Endothelial cell of umbilical vein (primary cell): ENCODE measurements at regions not wholly inside any gene's neighbourhood (a gene's known extent, or its start where the extent isn't known, plus 50 kb on each side); places are given as distances from the start of the nearest gene placed in this dataset.

Experiments used
- BruUV-seq: library from RNA; stranded (reverse); fragments of 400-500 nt; replicated peaks from 2 replicates; lab custom pipeline; 2021; lab: Mats Ljungman, UMichigan
- CTCF ChIA-PET: fragments of 300-600, 350-600 bp; sonication (Branson Sonifier 250); formaldehyde crosslinking; loops from one replicate; lab custom pipeline; 2021; ENCODE audit warnings: antibody characterized with exemption, inconsistent platforms; lab: Charles Lee
- POLR2A ChIA-PET: fragments of 300-600, 350-600 bp; sonication (Branson Sonifier 250); formaldehyde crosslinking; loops from one replicate; lab custom pipeline; 2021; ENCODE audit warnings: antibody characterized with exemption, inconsistent platforms; lab: Charles Lee
- DNase-seq: peaks from one replicate; pipeline ENCODE4 v3.0.0-alpha.2; 2011; ENCODE audit warnings: low read depth, low spot score
- FAIRE-seq: peaks from 2 replicates; lab custom pipeline; 2011; peaks lifted over from hg19 to GRCh38; lab: Jason Lieb, UNC
- H2AFZ ChIP-seq: 2 replicates; pipeline ENCODE4 v1.6.0; 2012; ENCODE audit warnings: low read depth, low read length, control low read depth, inconsistent platforms
- H3K27ac ChIP-seq: 2 replicates; pipeline ENCODE4 v1.5.1; 2011; ENCODE audit warnings: low read depth, mild to moderate bottlenecking, control low read depth, low read length, moderate library complexity; ENCODE audit not compliant: insufficient read depth
- H3K27me3 ChIP-seq, 2 experiments: 2 replicates each; pipeline versions ENCODE4 v1.6.0 to v1.6.1; 2011; ENCODE audit warnings: low read length in 2 of 2, mixed read lengths in 1 of 2; ENCODE audit not compliant: control insufficient read depth in 2 of 2, insufficient read depth in 2 of 2
- H3K36me3 ChIP-seq, 2 experiments: 2 replicates in 1 of 2; 3 replicates in 1 of 2; pipeline ENCODE4 v1.5.1; 2011; ENCODE audit warnings: low read length in 2 of 2, mild to moderate bottlenecking in 1 of 2, moderate library complexity in 1 of 2; ENCODE audit not compliant: control insufficient read depth in 2 of 2, insufficient read depth in 2 of 2; ENCODE audit errors: extremely low read depth in 1 of 2
- H3K4me1 ChIP-seq: 3 replicates; pipeline ENCODE4 v1.5.1; 2011; ENCODE audit warnings: mild to moderate bottlenecking, low read length; ENCODE audit not compliant: control insufficient read depth, insufficient read depth; ENCODE audit errors: extremely low read depth
- H3K4me2 ChIP-seq: 2 replicates; pipeline ENCODE4 v1.6.1; 2011; ENCODE audit warnings: low read length, control low read depth, mixed read lengths; ENCODE audit not compliant: insufficient read depth
- H3K4me3 ChIP-seq, 3 experiments: fragments of 200-600 bp in 1 of 3; sonication (generic), shearing (Covaris generic) in 1 of 3; replicated peaks in 1 of 3; 2 replicates each; pipeline ENCODE4 v1.5.1; 2011 to 2016; ENCODE audit warnings: control low read depth in 3 of 3, low read length in 3 of 3, mild to moderate bottlenecking in 2 of 3, inconsistent platforms in 1 of 3, low read depth in 1 of 3, moderate library complexity in 1 of 3; ENCODE audit not compliant: insufficient read depth in 1 of 3
- H3K79me2 ChIP-seq: 2 replicates; pipeline ENCODE4 v1.6.0; 2012; ENCODE audit warnings: low read length, inconsistent platforms; ENCODE audit not compliant: control insufficient read depth, insufficient read depth
- H3K9ac ChIP-seq: replicated peaks from 2 replicates; pipeline ENCODE3; 2011; ENCODE audit warnings: low read length, control low read depth; ENCODE audit not compliant: insufficient read depth; ENCODE audit errors: extremely low read depth
- H3K9me1 ChIP-seq: replicated peaks from 3 replicates; pipeline ENCODE4 v1.6.0; 2011; ENCODE audit warnings: mild to moderate bottlenecking, low read length; ENCODE audit not compliant: control insufficient read depth, insufficient read depth; ENCODE audit errors: extremely low read depth
- H3K9me3 ChIP-seq: replicated peaks from 2 replicates; pipeline ENCODE4 v1.5.1; 2012; ENCODE audit warnings: low read length, inconsistent platforms; ENCODE audit not compliant: control insufficient read depth, insufficient read depth
- H4K20me1 ChIP-seq: replicated peaks from 2 replicates; pipeline ENCODE3; 2011; ENCODE audit warnings: mild to moderate bottlenecking, low read length; ENCODE audit not compliant: control insufficient read depth, insufficient read depth; ENCODE audit errors: extremely low read depth
- EZH2 ChIP-seq: IDR thresholded peaks from 2 replicates; pipeline ENCODE4 v1.6.1; 2012; ENCODE audit warnings: borderline replicate concordance, low read depth, mild to moderate bottlenecking, moderate library complexity, low read length, inconsistent platforms; ENCODE audit not compliant: severe bottlenecking
- FOS ChIP-seq: IDR thresholded peaks from 2 replicates; pipeline ENCODE4 v1.6.1; 2011; ENCODE audit warnings: mild to moderate bottlenecking, low read length, moderate library complexity, borderline replicate concordance; ENCODE audit not compliant: insufficient read depth
- GATA2 ChIP-seq: IDR thresholded peaks from 2 replicates; pipeline ENCODE4 v1.7.0; 2011; ENCODE audit warnings: low read depth, mild to moderate bottlenecking, moderate library complexity, mixed read lengths, low read length; ENCODE audit not compliant: insufficient read length, insufficient read depth
- JUN ChIP-seq: IDR thresholded peaks from 2 replicates; pipeline ENCODE4 v1.6.1; 2011; ENCODE audit warnings: borderline replicate concordance, low read depth; ENCODE audit not compliant: insufficient read length, insufficient read depth
- MYC ChIP-seq: IDR thresholded peaks from one replicate; pipeline ENCODE4 v1.6.1; 2011; ENCODE audit warnings: mild to moderate bottlenecking, low read depth, low read length
- POLR2A ChIP-seq: IDR thresholded peaks from 2 replicates; pipeline ENCODE4 v1.6.1; 2012; ENCODE audit warnings: low read depth, mild to moderate bottlenecking, control low read depth, low read length
- POLR2AphosphoS5 ChIP-seq: IDR thresholded peaks from 2 replicates; pipeline ENCODE4 v1.6.1; 2012; ENCODE audit warnings: low read depth, mild to moderate bottlenecking, control low read depth, low read length, moderate library complexity; ENCODE audit not compliant: insufficient read depth
- dilution Hi-C: fragments of 300-500 bp; cut with MboI; formaldehyde crosslinking; loops from one replicate; pipeline ENCODE4 v1.15.0; 2019; ENCODE audit warnings: low sequenced_read_pairs; ENCODE audit not compliant: extremely low pct_ligation_motif_present
- intact Hi-C: fragments of 100-400 bp; cut with micrococcal nuclease; formaldehyde crosslinking; loops from one replicate; pipeline ENCODE4 v1.10.0; 2022
- TF ChIP-seq, protein P1 (sequence below): IDR thresholded peaks from 2 replicates; pipeline ENCODE4 v1.6.1; 2011; ENCODE audit not compliant: insufficient read depth, insufficient read length
- TF ChIP-seq, protein P2 (sequence below), 2 donors: IDR thresholded peaks; 1 replicate in 1 of 2; 2 replicates in 1 of 2; pipeline ENCODE4 v1.5.1; 2011; ENCODE audit warnings: low read length in 2 of 2, mild to moderate bottlenecking in 2 of 2, moderate library complexity in 2 of 2, control low read depth in 1 of 2, inconsistent platforms in 1 of 2, low read depth in 1 of 2; ENCODE audit not compliant: insufficient read depth in 1 of 2; ENCODE audit errors: extremely low read depth in 1 of 2

DNA sequence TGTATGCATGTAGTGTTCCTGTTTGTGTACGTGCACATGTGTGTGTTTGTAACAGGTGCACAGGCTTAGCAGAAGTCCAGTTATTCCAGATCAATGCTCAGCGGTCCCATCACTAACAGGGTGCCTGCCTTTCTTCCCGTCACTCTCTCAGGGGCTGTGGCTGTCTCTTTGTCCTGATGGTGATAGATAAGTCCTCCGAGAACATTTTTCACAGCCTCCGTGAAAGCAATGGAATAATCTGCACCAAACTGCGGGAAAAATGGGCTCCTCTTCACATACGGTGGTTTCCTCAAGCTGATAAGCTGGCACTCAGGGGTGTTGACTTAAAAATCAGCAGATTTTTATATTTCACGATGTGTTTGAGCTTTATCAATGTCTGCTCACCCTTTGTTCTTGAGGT lies 342.3 kb downstream of the TMEM114 start:
- H3K27me3 ChIP-seq = no peaks in the 10 kb centered on the region
- TF ChIP-seq, protein P1, sequence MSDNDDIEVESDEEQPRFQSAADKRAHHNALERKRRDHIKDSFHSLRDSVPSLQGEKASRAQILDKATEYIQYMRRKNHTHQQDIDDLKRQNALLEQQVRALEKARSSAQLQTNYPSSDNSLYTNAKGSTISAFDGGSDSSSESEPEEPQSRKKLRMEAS = no peak
- TF ChIP-seq POLR2A (no peak), GATA2 (no peak), FOS (no peak), MYC (no peak), POLR2AphosphoS5 (no peak), EZH2 (no peak), JUN (no peak)
- TF ChIP-seq, protein P2, sequence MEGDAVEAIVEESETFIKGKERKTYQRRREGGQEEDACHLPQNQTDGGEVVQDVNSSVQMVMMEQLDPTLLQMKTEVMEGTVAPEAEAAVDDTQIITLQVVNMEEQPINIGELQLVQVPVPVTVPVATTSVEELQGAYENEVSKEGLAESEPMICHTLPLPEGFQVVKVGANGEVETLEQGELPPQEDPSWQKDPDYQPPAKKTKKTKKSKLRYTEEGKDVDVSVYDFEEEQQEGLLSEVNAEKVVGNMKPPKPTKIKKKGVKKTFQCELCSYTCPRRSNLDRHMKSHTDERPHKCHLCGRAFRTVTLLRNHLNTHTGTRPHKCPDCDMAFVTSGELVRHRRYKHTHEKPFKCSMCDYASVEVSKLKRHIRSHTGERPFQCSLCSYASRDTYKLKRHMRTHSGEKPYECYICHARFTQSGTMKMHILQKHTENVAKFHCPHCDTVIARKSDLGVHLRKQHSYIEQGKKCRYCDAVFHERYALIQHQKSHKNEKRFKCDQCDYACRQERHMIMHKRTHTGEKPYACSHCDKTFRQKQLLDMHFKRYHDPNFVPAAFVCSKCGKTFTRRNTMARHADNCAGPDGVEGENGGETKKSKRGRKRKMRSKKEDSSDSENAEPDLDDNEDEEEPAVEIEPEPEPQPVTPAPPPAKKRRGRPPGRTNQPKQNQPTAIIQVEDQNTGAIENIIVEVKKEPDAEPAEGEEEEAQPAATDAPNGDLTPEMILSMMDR (IDR thresholded peaks at IDR 0.05; ENCODE audit: extremely low read depth in 1 of 2, insufficient read depth in 1 of 2, low read depth in 1 of 2, low read length in 2 of 2) = no peak
- H3K4me2 ChIP-seq = no peak overlapping the region
- DNase-seq = no peak
- no peaks in the 10 kb centered on the region for H3K36me3 ChIP-seq
- no peak overlapping the region for H3K4me3 ChIP-seq
- no peak for FAIRE-seq
- H4K20me1 ChIP-seq = no peaks in the 10 kb centered on the region
- no peak overlapping the region for H3K9ac ChIP-seq
- POLR2A ChIA-PET = no interaction called here
- dilution Hi-C loops (no loop called here), intact Hi-C loops (no loop called here)
- H3K4me1 ChIP-seq = no peaks in the 10 kb centered on the region
- H2AFZ ChIP-seq = no peak overlapping the region
- CTCF ChIA-PET = no interaction called here
- H3K9me3 ChIP-seq = peaks cover 3% of the 10 kb centered on the region
- no peak overlapping the region for H3K27ac ChIP-seq
- H3K79me2 ChIP-seq = no peaks in the 10 kb centered on the region
- H3K9me1 ChIP-seq = no peaks in the 10 kb centered on the region
- BruUV-seq = no TSS peak
